NCI-H1092 (cell line): ENCODE measurements at regions not wholly inside any gene's neighbourhood (a gene's known extent, or its start where the extent isn't known, plus 50 kb on each side); places are given as distances from the start of the nearest gene placed in this dataset.

Experiments
- DNase-seq: peaks from one replicate; lab custom pipeline; 2025; lab: John Stamatoyannopoulos, UW

GRCh38 chr10:126847666-126848065 lies 57.6 kb upstream of the DOCK1 start:
- DNase-seq: no peak

- no peak for DNase-seq
Measured at GRCh38 chr10:126849646-126850045, 55.6 kb upstream of the DOCK1 start.

- no peak for DNase-seq
Measured at GRCh38 chr10:126851414-126852108, 53.7 kb upstream of the DOCK1 start.

GRCh38 chr10:126854726-126855495 lies 50.3 kb upstream of the DOCK1 start:
- no peak for DNase-seq
